ENCODE measurements at regions not wholly inside any gene's neighbourhood (a gene's known extent, or its start where the extent isn't known, plus 50 kb on each side); places are given as distances from the start of the nearest gene placed in this dataset.

- Mint-ChIP-seq H3K4me1 (ENCODE audit: insufficient read depth, unreplicated experiment) (peaks cover 12% of the 10 kb centered on the region), H3K27ac (ENCODE audit: low read depth, unreplicated experiment) (no peak overlapping the region), H3K9me3 (ENCODE audit: unreplicated experiment) (no peaks in the 10 kb centered on the region), H3K36me3 (ENCODE audit: insufficient read depth, unreplicated experiment) (no peaks in the 10 kb centered on the region), H3K4me3 (ENCODE audit: unreplicated experiment) (no peak overlapping the region), H3K27me3 (ENCODE audit: insufficient read depth, unreplicated experiment) (no peaks in the 10 kb centered on the region)
- BruUV-seq (replicated peaks): no TSS peak
- DNase-seq (ENCODE audit: unreplicated experiment): no peak
- no peak for TF ChIP-seq CTCF (IDR thresholded peaks at IDR 0.05; ENCODE audit: unreplicated experiment)
- ChIA-PET CTCF (no interaction called here), POLR2A (no interaction called here)
- intact Hi-C loops (cut with micrococcal nuclease): no loop called here
Measured at GRCh38 chr4:171024720-171025303, 788.4 kb upstream of the GALNTL6 start.

- Mint-ChIP-seq H3K27me3 (ENCODE audit: insufficient read depth, unreplicated experiment) (no peaks in the 10 kb centered on the region), H3K4me1 (ENCODE audit: insufficient read depth, unreplicated experiment) (peaks cover 12% of the 10 kb centered on the region), H3K36me3 (ENCODE audit: insufficient read depth, unreplicated experiment) (no peaks in the 10 kb centered on the region), H3K27ac (ENCODE audit: low read depth, unreplicated experiment) (no peak overlapping the region), H3K9me3 (ENCODE audit: unreplicated experiment) (no peaks in the 10 kb centered on the region), H3K4me3 (ENCODE audit: unreplicated experiment) (no peak overlapping the region)
- ChIA-PET CTCF (interaction anchor here (0.6 kb wide), 1 partner anchor 171 kb away, joined by 3 read pairs; no protein-coding TSS in a partner anchor), POLR2A (no interaction called here)
- TF ChIP-seq CTCF (IDR thresholded peaks at IDR 0.05; ENCODE audit: unreplicated experiment): no peak
- BruUV-seq (replicated peaks): no TSS peak
- intact Hi-C loops (cut with micrococcal nuclease): no loop called here
- no peak for DNase-seq (ENCODE audit: unreplicated experiment)
Measured at GRCh38 chr4:171022824-171023230, 790.4 kb upstream of the GALNTL6 start.

- no peak overlapping the region for H3K27ac Mint-ChIP-seq (ENCODE audit: low read depth, unreplicated experiment)
- ChIA-PET CTCF (interaction anchor here (0.6 to 1.2 kb wide), 3 partner anchors 27 to 121 kb away, joined by 3 read pairs; no protein-coding TSS in a partner anchor), POLR2A (no interaction called here)
- H3K4me3 Mint-ChIP-seq (ENCODE audit: unreplicated experiment): no peak overlapping the region
- TF ChIP-seq CTCF (IDR thresholded peaks at IDR 0.05; ENCODE audit: unreplicated experiment): no peak
- H3K27me3 Mint-ChIP-seq (ENCODE audit: insufficient read depth, unreplicated experiment): no peaks in the 10 kb centered on the region
- no peaks in the 10 kb centered on the region for H3K36me3 Mint-ChIP-seq (ENCODE audit: insufficient read depth, unreplicated experiment)
- DNase-seq (ENCODE audit: unreplicated experiment): no peak
- intact Hi-C loops (cut with micrococcal nuclease): no loop called here
- no peaks in the 10 kb centered on the region for H3K9me3 Mint-ChIP-seq (ENCODE audit: unreplicated experiment)
- no TSS peak for BruUV-seq (replicated peaks)
- no peaks in the 10 kb centered on the region for H3K4me1 Mint-ChIP-seq (ENCODE audit: insufficient read depth, unreplicated experiment)
Measured at GRCh38 chr4:171017593-171017992, 795.6 kb upstream of the GALNTL6 start.

GRCh38 chr4:171016145-171016544, 797.1 kb upstream of the GALNTL6 start:
- intact Hi-C loops (cut with micrococcal nuclease): no loop called here
- Mint-ChIP-seq H3K36me3 (ENCODE audit: insufficient read depth, unreplicated experiment) (no peaks in the 10 kb centered on the region), H3K4me3 (ENCODE audit: unreplicated experiment) (no peak overlapping the region), H3K4me1 (ENCODE audit: insufficient read depth, unreplicated experiment) (no peaks in the 10 kb centered on the region), H3K27me3 (ENCODE audit: insufficient read depth, unreplicated experiment) (no peaks in the 10 kb centered on the region), H3K9me3 (ENCODE audit: unreplicated experiment) (no peaks in the 10 kb centered on the region), H3K27ac (ENCODE audit: low read depth, unreplicated experiment) (no peak overlapping the region)
- no peak for DNase-seq (ENCODE audit: unreplicated experiment)
- no peak for TF ChIP-seq CTCF (IDR thresholded peaks at IDR 0.05; ENCODE audit: unreplicated experiment)
- BruUV-seq (replicated peaks): no TSS peak
- CTCF ChIA-PET: interaction anchor here (0.6 kb wide), 1 partner anchor 163 kb away, joined by 4 read pairs; no protein-coding TSS in a partner anchor
- POLR2A ChIA-PET: no interaction called here
